DND-41 (cell line): ENCODE measurements at regions not wholly inside any gene's neighbourhood (a gene's known extent, or its start where the extent isn't known, plus 50 kb on each side); places are given as distances from the start of the nearest gene placed in this dataset.

Source experiments
- ATAC-seq: fragments of 200-7000 bp; cut with Tn5 transposase; 3 replicates; pipeline ENCODE4 v1.9.1; 2021; ENCODE audit warnings: low read depth; ENCODE audit not compliant: insufficient read depth
- DNase-seq: peaks from one replicate; pipeline ENCODE4 v3.0.0-alpha.2; 2020
- H2AFZ ChIP-seq: 2 replicates; pipeline ENCODE4 v1.6.0; 2012; ENCODE audit warnings: low read depth, low read length
- H3K27ac ChIP-seq: 2 replicates; pipeline ENCODE4 v1.5.1; 2012; ENCODE audit warnings: low read length, inconsistent platforms
- H3K27me3 ChIP-seq: fragments of 200-600 bp; sonication (generic); 2 replicates; pipeline ENCODE4 v1.6.0; 2012; ENCODE audit warnings: low read length, mild to moderate bottlenecking, inconsistent platforms; ENCODE audit not compliant: insufficient read depth, poor library complexity
- H3K36me3 ChIP-seq: 2 replicates; pipeline ENCODE4 v1.5.1; 2012; ENCODE audit warnings: low read length, inconsistent platforms; ENCODE audit not compliant: insufficient read depth
- H3K4me1 ChIP-seq: 2 replicates; pipeline ENCODE4 v1.5.1; 2012; ENCODE audit warnings: mild to moderate bottlenecking, low read length; ENCODE audit not compliant: insufficient read depth
- H3K4me2 ChIP-seq: 2 replicates; pipeline ENCODE4 v1.6.0; 2012; ENCODE audit warnings: mild to moderate bottlenecking, moderate library complexity, low read length, inconsistent platforms; ENCODE audit not compliant: insufficient read depth
- H3K4me3 ChIP-seq, 2 experiments: fragments of 200-600 bp in 1 of 2; shearing (Covaris generic) in 1 of 2; 2 replicates each; pipeline ENCODE4 v1.5.1; 2012 to 2016; ENCODE audit warnings: inconsistent platforms in 2 of 2, low read length in 2 of 2, mild to moderate bottlenecking in 2 of 2, low read depth in 1 of 2, moderate library complexity in 1 of 2
- H3K79me2 ChIP-seq: 2 replicates; pipeline ENCODE4 v1.6.0; 2012; ENCODE audit warnings: low read length, inconsistent platforms; ENCODE audit not compliant: insufficient read depth
- H3K9ac ChIP-seq: 2 replicates; pipeline ENCODE4 v1.6.0; 2012; ENCODE audit warnings: low read depth, mild to moderate bottlenecking, inconsistent platforms, low read length, moderate library complexity
- H3K9me3 ChIP-seq: 2 replicates; pipeline ENCODE4 v1.5.1; 2012; ENCODE audit warnings: low read length, moderate library complexity, mild to moderate bottlenecking, inconsistent platforms; ENCODE audit not compliant: insufficient read depth, severe bottlenecking
- H4K20me1 ChIP-seq: 2 replicates; pipeline ENCODE4 v1.6.0; 2012; ENCODE audit warnings: low read length; ENCODE audit not compliant: insufficient read depth
- EZH2 ChIP-seq: IDR thresholded peaks from 3 replicates; pipeline ENCODE4 v1.6.1; 2012; ENCODE audit warnings: borderline replicate concordance, low read depth, mild to moderate bottlenecking, moderate library complexity, low read length, inconsistent platforms; ENCODE audit not compliant: severe bottlenecking
- TF ChIP-seq, protein P1 (sequence below): IDR thresholded peaks from 2 replicates; pipeline ENCODE4 v1.5.1; 2012; ENCODE audit warnings: borderline replicate concordance, low read length, moderate library complexity, mild to moderate bottlenecking; ENCODE audit not compliant: poor library complexity, severe bottlenecking; ENCODE audit errors: extremely low read depth

DNA sequence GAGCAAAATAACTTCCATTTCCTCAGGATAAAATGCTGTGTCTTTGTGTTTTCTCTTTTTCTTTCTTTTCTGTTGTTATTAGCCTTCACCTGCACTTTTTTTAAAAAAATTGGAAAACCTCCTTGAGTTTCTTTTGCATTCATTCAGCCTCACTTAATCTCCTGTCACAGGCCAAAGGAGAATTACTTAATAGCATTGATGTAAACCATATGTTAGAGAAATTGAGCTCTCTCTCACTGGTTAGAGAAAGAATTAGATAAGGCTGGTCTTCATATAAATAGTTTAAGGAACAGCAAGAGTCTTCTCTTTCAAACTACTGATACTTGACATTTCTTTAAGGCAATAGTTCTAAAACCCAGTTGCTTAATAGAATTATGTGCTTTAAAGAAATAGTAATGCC, 564.2 kb downstream of the TFAP2B start:
- H3K9ac ChIP-seq = no peak overlapping the region
- H4K20me1 ChIP-seq = no peaks in the 10 kb centered on the region
- H3K4me2 ChIP-seq = no peak overlapping the region
- DNase-seq (no peak), ATAC-seq (no peak)
- no peaks in the 10 kb centered on the region for H3K36me3 ChIP-seq
- no peaks in the 10 kb centered on the region for H3K27me3 ChIP-seq
- no peak overlapping the region for H2AFZ ChIP-seq
- TF ChIP-seq EZH2 = no peak
- TF ChIP-seq, protein P1, sequence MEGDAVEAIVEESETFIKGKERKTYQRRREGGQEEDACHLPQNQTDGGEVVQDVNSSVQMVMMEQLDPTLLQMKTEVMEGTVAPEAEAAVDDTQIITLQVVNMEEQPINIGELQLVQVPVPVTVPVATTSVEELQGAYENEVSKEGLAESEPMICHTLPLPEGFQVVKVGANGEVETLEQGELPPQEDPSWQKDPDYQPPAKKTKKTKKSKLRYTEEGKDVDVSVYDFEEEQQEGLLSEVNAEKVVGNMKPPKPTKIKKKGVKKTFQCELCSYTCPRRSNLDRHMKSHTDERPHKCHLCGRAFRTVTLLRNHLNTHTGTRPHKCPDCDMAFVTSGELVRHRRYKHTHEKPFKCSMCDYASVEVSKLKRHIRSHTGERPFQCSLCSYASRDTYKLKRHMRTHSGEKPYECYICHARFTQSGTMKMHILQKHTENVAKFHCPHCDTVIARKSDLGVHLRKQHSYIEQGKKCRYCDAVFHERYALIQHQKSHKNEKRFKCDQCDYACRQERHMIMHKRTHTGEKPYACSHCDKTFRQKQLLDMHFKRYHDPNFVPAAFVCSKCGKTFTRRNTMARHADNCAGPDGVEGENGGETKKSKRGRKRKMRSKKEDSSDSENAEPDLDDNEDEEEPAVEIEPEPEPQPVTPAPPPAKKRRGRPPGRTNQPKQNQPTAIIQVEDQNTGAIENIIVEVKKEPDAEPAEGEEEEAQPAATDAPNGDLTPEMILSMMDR = no peak
- no peaks in the 10 kb centered on the region for H3K79me2 ChIP-seq
- no peaks in the 10 kb centered on the region for H3K4me1 ChIP-seq
- peaks cover 6% of the 10 kb centered on the region for H3K9me3 ChIP-seq
- H3K4me3 ChIP-seq = no peak overlapping the region
- no peak overlapping the region for H3K27ac ChIP-seq

DNA sequence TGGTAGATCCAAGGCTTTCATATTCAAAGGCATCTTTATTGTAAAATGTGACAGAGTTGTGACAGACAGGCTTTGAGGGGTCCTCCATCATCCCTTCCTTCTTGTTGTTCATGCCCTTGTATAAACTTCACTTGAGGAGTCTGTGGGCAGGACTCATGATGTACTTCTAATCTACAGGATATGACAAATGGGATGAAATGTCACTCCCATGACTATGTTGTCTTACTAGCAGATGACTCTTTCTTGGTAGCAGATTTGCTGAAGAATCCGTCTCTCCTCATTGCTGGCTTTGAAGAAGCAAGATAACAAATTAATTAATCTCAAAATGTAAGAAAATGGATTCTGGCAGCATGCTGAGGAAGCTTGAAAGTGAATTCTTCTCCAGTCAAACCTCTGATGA, 566.1 kb downstream of the TFAP2B start:
- H3K4me2 ChIP-seq = no peak overlapping the region
- H3K4me1 ChIP-seq = no peaks in the 10 kb centered on the region
- H3K79me2 ChIP-seq = no peaks in the 10 kb centered on the region
- H3K27ac ChIP-seq = no peak overlapping the region
- no peak overlapping the region for H3K9ac ChIP-seq
- no peaks in the 10 kb centered on the region for H3K27me3 ChIP-seq
- no peak for DNase-seq
- H3K9me3 ChIP-seq = peaks cover 6% of the 10 kb centered on the region
- no peak overlapping the region for H3K4me3 ChIP-seq
- no peaks in the 10 kb centered on the region for H4K20me1 ChIP-seq
- H2AFZ ChIP-seq = no peak overlapping the region
- TF ChIP-seq, protein P1 = no peak
- no peak for TF ChIP-seq EZH2
- H3K36me3 ChIP-seq = no peaks in the 10 kb centered on the region
- no peak for ATAC-seq

DNA sequence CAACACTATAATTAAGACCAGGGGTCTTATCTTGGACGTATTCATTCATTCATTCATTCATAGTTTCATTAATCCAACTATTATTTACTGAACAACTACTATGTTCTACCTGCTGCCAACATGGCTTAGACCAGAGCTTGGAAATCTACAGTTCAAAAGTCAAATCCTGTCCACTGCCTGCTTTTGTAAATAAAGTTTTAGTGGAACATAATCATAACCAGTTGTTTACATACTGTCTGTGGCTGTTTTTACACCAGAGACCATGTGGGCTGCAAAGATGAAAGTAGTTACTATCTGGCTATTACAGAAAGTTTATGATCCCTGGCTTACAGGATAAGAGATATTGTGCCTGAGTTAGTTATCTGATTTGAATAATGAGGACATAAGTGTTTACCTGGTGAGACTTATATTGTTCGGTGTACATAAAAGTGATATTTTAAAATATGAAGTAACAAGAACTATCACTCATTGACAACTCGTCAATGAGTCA, 567.7 kb downstream of the TFAP2B start:
- H3K36me3 ChIP-seq = no peaks in the 10 kb centered on the region
- no peaks in the 10 kb centered on the region for H3K79me2 ChIP-seq
- H3K27ac ChIP-seq = no peak overlapping the region
- no peaks in the 10 kb centered on the region for H3K4me1 ChIP-seq
- no peak overlapping the region for H3K9ac ChIP-seq
- H2AFZ ChIP-seq = no peak overlapping the region
- DNase-seq = no peak
- ATAC-seq = no peak
- peaks cover 6% of the 10 kb centered on the region for H3K9me3 ChIP-seq
- H3K4me3 ChIP-seq = no peak overlapping the region
- H3K4me2 ChIP-seq = no peak overlapping the region
- TF ChIP-seq, protein P1 = no peak
- TF ChIP-seq EZH2 = no peak
- no peaks in the 10 kb centered on the region for H3K27me3 ChIP-seq
- no peaks in the 10 kb centered on the region for H4K20me1 ChIP-seq

- TF ChIP-seq, protein P1 = no peak
- no peak for TF ChIP-seq EZH2
- no peak for ATAC-seq
- no peak for DNase-seq
- Histone ChIP-seq H3K4me3 (no peak overlapping the region), H2AFZ (no peak overlapping the region), H3K9me3 (peaks cover 6% of the 10 kb centered on the region), H3K36me3 (no peaks in the 10 kb centered on the region), H3K4me1 (no peaks in the 10 kb centered on the region), H3K9ac (no peak overlapping the region), H3K27me3 (no peaks in the 10 kb centered on the region), H4K20me1 (no peaks in the 10 kb centered on the region), H3K4me2 (no peak overlapping the region), H3K79me2 (no peaks in the 10 kb centered on the region), H3K27ac (no peak overlapping the region)
Observed at GRCh38 chr6:51387907-51388306, 569.2 kb downstream of the TFAP2B start.
